K562 (cell line): ENCODE measurements at regions not wholly inside any gene's neighbourhood (a gene's known extent, or its start where the extent isn't known, plus 50 kb on each side); places are given as distances from the start of the nearest gene placed in this dataset.

Experiments
- ATAC-seq: fragments of 200-7000 bp; cut with Tn5 transposase; 3 replicates; pipeline ENCODE4 v1.9.1; 2020; ENCODE audit warnings: moderate library complexity
- BruUV-seq: library from RNA; stranded (reverse); fragments of 400-500 nt; replicated peaks from 2 replicates; lab custom pipeline; 2021; lab: Mats Ljungman, UMichigan
- CTCF ChIA-PET: fragments of 300-600 bp; formaldehyde crosslinking; extraction: SDS; loops from one replicate; lab custom pipeline; 2021; ENCODE audit warnings: low intra/inter-chr PET ratio; lab: Yijun Ruan, JAX
- POLR2A ChIA-PET: fragments of 300-600, 350-650 bp; sonication (Branson Sonifier 250); formaldehyde crosslinking; extraction: SDS; loops from one replicate; lab custom pipeline; 2021; ENCODE audit warnings: antibody characterized with exemption, inconsistent platforms; lab: Yijun Ruan, JAX
- DNase-seq, 4 experiments: peaks; one replicate each; pipeline versions ENCODE4 v3.0.0 to v3.0.0-alpha.2; 2011 to 2018; ENCODE audit warnings: low spot score in 3 of 4, mixed read lengths in 3 of 4; ENCODE audit errors: extremely low read depth in 1 of 4
- FAIRE-seq: peaks from 2 replicates; lab custom pipeline; 2011; peaks lifted over from hg19 to GRCh38; lab: Jason Lieb, UNC
- H2AFZ ChIP-seq: 2 replicates; pipeline ENCODE4 v1.6.0; 2011; ENCODE audit warnings: low read depth, low read length, control low read depth, inconsistent platforms
- H3K27ac ChIP-seq: fragments of 200-600 bp; 3 replicates; pipeline ENCODE4 v1.8.0; 2011; ENCODE audit warnings: low read depth, mild to moderate bottlenecking, control low read depth, inconsistent platforms, low read length, moderate library complexity, mixed read lengths; ENCODE audit errors: extremely low read depth
- H3K27me3 ChIP-seq, 2 experiments: fragments of 300-600 bp in 1 of 2; 2 replicates in 1 of 2; 3 replicates in 1 of 2; pipeline versions ENCODE4 v1.6.0 to v1.8.0; 2011; ENCODE audit warnings: inconsistent platforms in 2 of 2, low read length in 2 of 2, mild to moderate bottlenecking in 1 of 2, mixed read lengths in 1 of 2, moderate library complexity in 1 of 2; ENCODE audit not compliant: control insufficient read depth in 2 of 2, insufficient read depth in 2 of 2
- H3K36me3 ChIP-seq: fragments of 300-600 bp; 3 replicates; pipeline ENCODE4 v1.8.0; 2011; ENCODE audit warnings: mild to moderate bottlenecking, low read length, inconsistent platforms; ENCODE audit not compliant: control insufficient read depth, insufficient read depth
- H3K4me1 ChIP-seq, 2 experiments: fragments of 200-600 bp in 1 of 2; replicated peaks in 1 of 2; 2 replicates in 1 of 2; 3 replicates in 1 of 2; pipeline versions ENCODE4 v1.5.1 to v1.8.0; 2011; ENCODE audit warnings: inconsistent platforms in 2 of 2, low read length in 2 of 2, mild to moderate bottlenecking in 1 of 2, mixed read lengths in 1 of 2, moderate library complexity in 1 of 2; ENCODE audit not compliant: control insufficient read depth in 2 of 2, insufficient read depth in 2 of 2
- H3K4me2 ChIP-seq: 2 replicates; pipeline ENCODE4 v1.6.1; 2011; ENCODE audit warnings: low read length, control low read depth, inconsistent platforms, mixed read lengths; ENCODE audit not compliant: insufficient read depth
- H3K4me3 ChIP-seq: fragments of 200-600 bp; sonication (generic), shearing (Covaris generic); 2 replicates; pipeline ENCODE4 v1.5.1; 2016; ENCODE audit warnings: control low read depth, inconsistent platforms
- H3K79me2 ChIP-seq: fragments of 200-600 bp; 3 replicates; pipeline ENCODE4 v1.8.0; 2011; ENCODE audit warnings: low read length, inconsistent platforms; ENCODE audit not compliant: control insufficient read depth, insufficient read depth
- H3K9ac ChIP-seq, 2 experiments: 2 replicates each; pipeline versions ENCODE4 v1.6.0 to v1.6.1; 2011; ENCODE audit warnings: low read depth in 2 of 2, low read length in 2 of 2, control low read depth in 1 of 2, inconsistent platforms in 1 of 2, mild to moderate bottlenecking in 1 of 2, mixed read lengths in 1 of 2; ENCODE audit not compliant: insufficient read depth in 1 of 2
- H3K9me1 ChIP-seq: one replicate; pipeline ENCODE4 v1.6.0; 2011; ENCODE audit warnings: inconsistent platforms, mild to moderate bottlenecking, low read length, moderate library complexity; ENCODE audit not compliant: control insufficient read depth, insufficient read depth
- H3K9me3 ChIP-seq: replicated peaks from 2 replicates; pipeline ENCODE4 v1.5.1; 2011; ENCODE audit warnings: low read depth, low read length, inconsistent platforms; ENCODE audit not compliant: control insufficient read depth, insufficient read depth
- H4K20me1 ChIP-seq: replicated peaks from 2 replicates; pipeline ENCODE4 v1.6.1; 2011; ENCODE audit warnings: low read length, inconsistent platforms, mixed read lengths; ENCODE audit not compliant: control insufficient read depth, insufficient read depth
- BRF2 ChIP-seq: IDR thresholded peaks from 3 replicates; pipeline ENCODE4 v1.6.1; 2011; ENCODE audit warnings: borderline replicate concordance, mild to moderate bottlenecking; ENCODE audit not compliant: insufficient read length, insufficient read depth
- ETS1 ChIP-seq: conservative IDR thresholded peaks from 2 replicates; pipeline ENCODE4 v1.6.1; 2011; ENCODE audit warnings: low read depth, mild to moderate bottlenecking, low read length; ENCODE audit not compliant: control insufficient read depth
- HES1 ChIP-seq: fragments of 450-650 bp; IDR thresholded peaks from 2 replicates; pipeline ENCODE4 v1.6.1; 2016; ENCODE audit warnings: low read depth, mild to moderate bottlenecking, moderate library complexity
- NR3C1 ChIP-seq: sonication (generic); formaldehyde crosslinking; IDR thresholded peaks from 2 replicates; pipeline ENCODE4 v1.8.1; 2022; ENCODE audit warnings: missing genetic modification reagents
- PHB ChIP-seq: fragments of 250-450 bp; sonication (Bioruptor Pico); IDR thresholded peaks from 2 replicates; pipeline ENCODE4 v1.5.0; 2021
- WGBS: fragments of 100-300 bp; shearing (Covaris generic); methylation state at CpG from one replicate; pipeline ENCODE4 v1.1.6; 2016; ENCODE audit warnings: low coverage, mixed read lengths; ENCODE audit not compliant: insufficient coverage; ENCODE audit errors: missing lambda C conversion rate; 5-methylcytosine and 5-hydroxymethylcytosine counted together
- in situ Hi-C: fragments of 300-500 bp; cut with MboI; formaldehyde crosslinking; loops from 4 replicates; pipeline ENCODE4 v1.15.0; 2018; ENCODE audit warnings: inconsistent platforms, mixed read lengths
- intact Hi-C: fragments of 100-400 bp; cut with micrococcal nuclease; formaldehyde crosslinking; loops from 2 replicates; pipeline ENCODE4 v1.14.2; 2022

GRCh38 chr9:106127776-106128175, 433.4 kb downstream of the TMEM38B start:
- H3K4me2 ChIP-seq, result no peak overlapping the region
- no peaks in the 10 kb centered on the region for H3K4me1 ChIP-seq
- no peaks in the 10 kb centered on the region; the same call in 1 of the 2 replicates for H3K9me3 ChIP-seq
- ChIA-PET POLR2A (no interaction called here), CTCF (no interaction called here)
- H4K20me1 ChIP-seq, result no peaks in the 10 kb centered on the region
- no peak for DNase-seq
- 7% methylated on average over 1 of the region's 1 CpG for WGBS
- no peak for FAIRE-seq
- in situ Hi-C loops (no loop called here), intact Hi-C loops (no loop called here)
- H3K9me1 ChIP-seq, result no peaks in the 10 kb centered on the region
- no peak overlapping the region for H3K9ac ChIP-seq
- no peak for TF ChIP-seq BRF2
- no peak for TF ChIP-seq ETS1
- TF ChIP-seq HES1, result no peak
- no peak for TF ChIP-seq NR3C1 (CRISPR knock-in tag)
- no peak for TF ChIP-seq PHB (CRISPR knock-in tag)
- no peak overlapping the region for H3K27ac ChIP-seq
- H3K36me3 ChIP-seq, result no peaks in the 10 kb centered on the region
- H2AFZ ChIP-seq, result no peak overlapping the region
- H3K4me3 ChIP-seq, result no peak overlapping the region
- ATAC-seq, result no peak
- no TSS peak for BruUV-seq
- H3K27me3 ChIP-seq, result no peaks in the 10 kb centered on the region
- H3K79me2 ChIP-seq, result no peaks in the 10 kb centered on the region
